ENCODE measurements at regions not wholly inside any gene's neighbourhood (a gene's known extent, or its start where the extent isn't known, plus 50 kb on each side); places are given as distances from the start of the nearest gene placed in this dataset.
A peak's percentile ranks its signal among the peaks of the same experiment; 100 is the strongest.
"Not testable (repeated sequence)": the region's sequence is repeated elsewhere in the genome, so short reads cannot be mapped to it uniquely, and the experiment has no call there.

DNA sequence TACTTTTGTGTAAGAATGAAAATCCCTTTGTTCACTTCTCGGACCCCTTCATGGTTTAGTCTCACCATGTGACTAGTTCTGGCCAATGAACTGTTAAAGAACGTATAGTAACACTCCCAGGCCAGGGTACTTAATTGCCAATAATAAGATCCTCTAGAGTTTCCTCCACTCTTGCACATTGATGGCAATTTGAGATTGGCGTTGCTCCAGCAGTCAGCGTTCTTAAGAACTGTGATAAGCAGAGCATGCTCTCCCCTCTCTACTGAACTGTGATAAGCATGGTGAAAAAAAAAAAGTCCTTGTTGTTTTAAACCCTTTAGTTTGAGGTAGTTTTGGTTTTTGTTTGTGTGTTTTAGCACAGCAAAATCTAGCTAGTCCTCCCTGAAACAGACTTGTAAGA lies 854.5 kb downstream of the SLC6A15 start:
- DNase-seq (ENCODE audit: low read depth, low spot score), result no peak

DNA sequence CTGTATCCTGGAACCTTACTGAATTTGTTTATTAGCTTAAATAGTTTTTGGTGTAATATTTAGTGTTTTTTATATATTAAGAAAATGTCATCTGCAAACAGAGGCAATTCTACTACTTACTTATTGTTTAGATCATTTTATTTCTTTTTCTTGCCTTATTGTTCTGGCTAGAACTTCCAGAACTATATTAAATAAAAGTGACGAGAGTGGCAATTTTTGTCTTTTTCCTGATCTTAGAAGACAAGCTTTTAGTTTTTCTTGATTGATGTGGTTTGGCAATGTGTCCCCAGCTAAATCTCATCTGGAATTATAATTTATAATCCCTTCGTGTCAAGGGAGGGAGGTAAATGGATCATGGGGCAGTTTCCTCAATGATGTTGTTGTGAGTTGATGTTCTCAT lies 857.8 kb downstream of the SLC6A15 start:
- no peak for DNase-seq (ENCODE audit: low read depth, low spot score)

DNA sequence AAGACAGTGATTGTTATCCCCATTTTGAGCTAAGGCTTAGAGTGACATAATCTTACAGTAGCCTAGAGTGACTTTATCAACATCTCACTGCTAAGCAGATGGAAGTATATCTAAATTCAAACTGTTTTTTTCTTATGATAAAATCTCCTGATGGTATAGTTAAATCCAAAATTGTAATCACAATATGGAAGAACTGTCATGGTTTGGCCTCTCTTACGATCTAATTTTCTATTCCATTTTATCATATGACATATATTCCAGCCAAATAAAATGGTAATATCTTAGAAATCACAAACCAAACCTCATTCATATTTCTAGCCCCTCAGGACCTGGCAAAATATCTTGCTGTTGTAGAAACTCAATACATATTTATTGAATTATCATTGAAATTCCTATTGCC lies 864.7 kb downstream of the SLC6A15 start:
- DNase-seq (ENCODE audit: low read depth, low spot score), result no peak

- DNase-seq (ENCODE audit: low read depth, low spot score), result no peak
Observed at GRCh38 chr12:84046859-84047258, 865.7 kb downstream of the SLC6A15 start.

DNA sequence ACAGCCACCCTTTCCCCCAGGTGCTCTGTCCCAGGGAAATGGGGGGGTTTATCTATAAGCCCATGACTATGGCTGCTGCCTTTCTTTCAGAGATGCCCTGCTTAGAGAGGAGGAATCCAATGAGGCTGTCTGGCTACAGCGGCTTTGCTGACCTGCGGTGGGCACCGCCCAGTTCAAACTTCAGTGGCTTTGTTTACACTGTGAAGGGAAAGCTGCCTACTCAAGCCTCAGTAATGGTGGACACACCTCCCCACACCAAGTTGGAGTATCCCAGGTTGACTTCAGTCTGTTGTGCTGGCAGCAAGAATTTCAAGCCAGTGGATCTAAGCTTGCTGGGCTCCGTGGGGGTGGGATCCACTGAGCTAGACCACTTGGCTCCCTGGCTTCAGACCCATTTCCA lies 869.2 kb downstream of the SLC6A15 start:
- DNase-seq (ENCODE audit: low read depth, low spot score), result no peak

GRCh38 chr12:84038242-84038641 lies 874.4 kb downstream of the SLC6A15 start:
- DNase-seq (ENCODE audit: low read depth, low spot score), result no peak

DNA sequence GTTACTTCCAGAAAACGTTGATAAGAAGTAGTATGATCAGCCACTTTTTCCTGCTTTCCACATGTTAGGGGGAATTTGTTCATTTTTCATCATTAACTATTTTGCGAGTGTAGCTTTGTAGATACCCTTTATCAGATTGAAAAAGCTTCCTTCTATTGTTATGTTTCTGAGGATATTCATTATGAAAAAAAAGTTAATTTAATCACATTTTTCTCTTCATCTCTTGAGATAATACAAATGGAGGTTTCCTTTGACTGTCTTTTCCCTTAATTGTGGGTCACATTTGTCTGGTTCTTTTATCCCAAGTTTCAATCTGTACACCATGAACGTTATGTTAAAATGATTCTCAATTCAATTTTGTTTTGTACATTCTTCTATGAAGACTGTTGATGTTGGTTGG lies 875.7 kb downstream of the SLC6A15 start:
- no peak for DNase-seq (ENCODE audit: low read depth, low spot score)

- no peak for DNase-seq (ENCODE audit: low read depth, low spot score)
Observed at GRCh38 chr12:84035766-84036165, 876.8 kb downstream of the SLC6A15 start.

- no peak for DNase-seq (ENCODE audit: low read depth, low spot score)
Observed at GRCh38 chr12:84034871-84035270, 877.7 kb downstream of the SLC6A15 start.

- no peak for DNase-seq (ENCODE audit: low read depth, low spot score)
Observed at GRCh38 chr12:84033162-84033561, 879.4 kb downstream of the SLC6A15 start.

DNA sequence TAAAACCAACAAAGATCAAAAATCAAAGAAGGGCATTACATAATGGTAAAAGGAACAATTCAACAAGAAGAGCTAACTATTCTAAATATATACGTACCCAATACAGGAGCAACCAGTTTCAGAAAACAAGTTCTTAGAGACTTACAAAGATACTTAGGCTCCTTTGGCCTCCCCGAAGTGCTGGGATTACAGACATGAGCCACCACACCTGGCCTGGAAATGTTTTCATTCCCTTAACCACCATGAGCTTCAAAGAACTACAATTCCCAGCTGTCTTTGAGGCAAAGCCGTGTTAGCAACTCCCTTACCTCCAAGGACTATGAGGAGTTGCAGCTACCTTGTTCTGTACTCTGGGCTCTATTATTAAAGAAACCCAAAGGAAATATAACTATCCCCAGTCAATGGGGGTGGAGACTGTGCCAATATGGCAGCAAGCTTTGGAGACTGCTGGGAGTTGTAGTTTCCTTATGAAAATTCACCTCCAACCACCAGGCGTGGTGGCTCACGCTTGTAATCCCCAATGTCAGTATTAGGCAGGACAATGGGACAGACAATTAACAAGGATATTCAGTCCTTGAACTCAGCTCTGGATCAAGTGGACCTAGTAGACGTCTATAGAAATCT lies 893.9 kb downstream of the SLC6A15 start:
- DNase-seq (ENCODE audit: low read depth, low spot score), result not testable (repeated sequence)

DNA sequence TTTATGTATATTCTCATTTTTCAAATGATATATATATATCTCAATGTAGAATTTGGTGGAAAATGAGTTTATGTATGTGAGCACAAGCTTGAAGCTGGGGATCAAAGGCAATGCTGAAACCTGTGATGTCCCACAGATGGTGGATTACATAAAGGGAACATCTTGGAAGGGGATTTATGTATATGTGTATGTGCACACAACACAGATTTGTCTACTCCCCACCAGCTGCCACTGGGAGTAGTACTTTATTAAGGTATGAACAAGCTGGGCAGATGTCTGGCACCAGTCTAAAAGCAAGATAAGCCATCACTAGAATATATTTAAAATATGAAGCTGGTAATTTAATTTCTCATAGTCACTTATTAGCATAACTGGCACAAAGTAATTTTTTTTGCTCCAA lies 895.6 kb downstream of the SLC6A15 start:
- no peak for DNase-seq (ENCODE audit: low read depth, low spot score)

GRCh38 chr12:83997423-83997822 lies 915.2 kb downstream of the SLC6A15 start:
- DNase-seq (ENCODE audit: low read depth, low spot score), result no peak

GRCh38 chr12:83996671-83997070 lies 915.9 kb downstream of the SLC6A15 start:
- DNase-seq (ENCODE audit: low read depth, low spot score), result no peak

- no peak for DNase-seq (ENCODE audit: low read depth, low spot score)
Observed at GRCh38 chr12:83985084-83985483, 927.5 kb downstream of the SLC6A15 start.

- no peak for DNase-seq (ENCODE audit: low read depth, low spot score)
Observed at GRCh38 chr12:83980398-83980797, 932.2 kb downstream of the SLC6A15 start.

DNA sequence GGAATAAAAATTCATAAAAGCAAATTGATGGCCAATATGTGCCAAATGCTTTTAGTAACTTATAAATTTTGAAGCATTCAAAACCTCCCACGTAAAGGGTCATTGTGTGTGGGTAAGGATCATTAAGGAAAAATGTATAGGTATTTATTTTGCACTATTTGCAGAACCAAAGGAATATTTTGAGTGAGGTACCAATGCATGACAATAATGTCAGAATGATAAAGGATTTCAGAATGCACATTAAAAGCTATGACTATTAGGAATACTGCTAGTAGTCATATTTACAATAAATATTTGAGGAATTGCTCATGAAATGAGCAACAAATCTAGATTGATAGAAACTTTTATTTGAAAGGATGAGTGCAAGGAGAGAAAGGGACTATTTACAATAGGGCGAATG lies 932.8 kb downstream of the SLC6A15 start:
- no peak for DNase-seq (ENCODE audit: low read depth, low spot score)

- no peak for DNase-seq (ENCODE audit: low read depth, low spot score)
Observed at GRCh38 chr12:83971781-83972180, 940.8 kb downstream of the SLC6A15 start.

DNA sequence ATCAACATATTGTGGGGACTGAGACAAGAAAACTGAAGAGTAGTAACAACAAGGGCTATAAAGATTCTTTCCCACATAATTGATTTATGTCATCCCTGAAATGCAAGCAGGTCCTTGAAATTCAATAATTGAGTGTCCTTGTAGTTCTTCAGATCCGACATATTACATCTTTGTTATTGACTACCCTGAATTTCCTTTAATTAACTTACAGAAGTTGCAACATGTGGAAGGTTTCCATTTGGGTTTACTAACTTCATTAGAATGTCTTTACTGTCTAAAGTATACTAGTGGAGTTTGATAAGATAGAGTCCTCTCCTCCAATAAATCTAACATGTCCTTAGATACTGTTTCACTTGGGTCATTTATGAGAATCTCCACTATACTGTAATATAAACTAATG lies 951.8 kb downstream of the SLC6A15 start:
- no peak for DNase-seq (ENCODE audit: low read depth, low spot score)

DNA sequence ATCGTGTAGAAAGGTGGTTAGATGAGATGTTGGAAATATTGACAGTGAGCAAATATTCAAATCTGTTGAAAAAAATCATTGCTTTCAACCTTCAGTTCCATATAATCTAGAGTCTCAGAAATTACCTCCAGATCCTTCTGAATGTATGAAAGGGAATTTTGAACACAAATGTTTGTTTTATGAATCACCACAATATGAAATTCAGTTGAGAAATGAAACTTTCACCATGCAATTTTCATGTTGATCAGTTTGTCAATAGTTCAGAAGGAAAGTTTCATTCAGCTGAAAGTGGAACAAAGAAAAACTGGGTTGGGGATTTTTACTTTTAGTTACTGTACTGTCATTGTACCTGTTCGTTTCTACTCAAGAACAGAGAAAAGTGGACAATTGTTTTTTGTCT lies 953.6 kb downstream of the SLC6A15 start:
- DNase-seq (ENCODE audit: low read depth, low spot score), result no peak

DNA sequence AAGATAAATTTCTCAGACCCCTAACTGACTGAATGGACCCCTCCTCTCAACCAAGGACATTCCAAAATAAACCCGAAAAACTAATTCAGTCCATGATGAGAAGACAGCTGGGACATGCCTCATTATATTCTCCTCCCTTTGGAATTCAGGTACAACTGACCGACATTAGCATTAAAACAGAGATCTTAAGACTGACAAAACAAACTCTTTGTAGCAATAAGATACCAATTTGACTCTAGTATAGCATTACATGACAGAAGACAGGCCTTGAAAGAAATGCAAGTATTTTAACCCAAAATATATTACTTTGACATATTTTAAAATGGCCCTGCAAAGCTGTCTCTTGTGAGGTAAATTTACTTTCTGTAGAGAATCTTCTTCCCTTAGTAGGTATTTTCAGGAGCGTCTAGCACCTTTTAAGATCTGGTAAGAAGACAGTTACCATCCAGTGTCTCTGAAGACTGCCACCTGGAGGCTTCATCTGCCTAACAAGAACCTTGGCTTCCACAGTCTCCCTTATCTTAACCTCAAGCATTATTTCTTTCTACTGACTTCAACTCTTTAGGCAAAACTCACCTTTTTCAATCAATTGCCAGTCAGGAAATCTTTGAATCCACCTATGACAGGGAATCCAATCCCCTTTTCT lies 957.5 kb downstream of the SLC6A15 start:
- no peak for DNase-seq (ENCODE audit: low read depth, low spot score)

GRCh38 chr12:83954071-83954789 lies 958.4 kb downstream of the SLC6A15 start:
- no peak for DNase-seq (ENCODE audit: low read depth, low spot score)

- peak; percentile 73 for DNase-seq (ENCODE audit: low read depth, low spot score)
Observed at GRCh38 chr12:83945871-83946270, 966.7 kb downstream of the SLC6A15 start.
